Activated naive CD8-positive, alpha-beta T cell treated with anti-CD3 and anti-CD28 coated beads, Interleukin-2, amount 50 U/mL, for 16 hours (primary cell): ENCODE measurements at regions not wholly inside any gene's neighbourhood (a gene's known extent, or its start where the extent isn't known, plus 50 kb on each side); places are given as distances from the start of the nearest gene placed in this dataset.

ENCODE experiments used
- DNase-seq: peaks from one replicate; pipeline ENCODE4 v3.0.0-alpha.2; 2020; ENCODE audit warnings: low read depth, low spot score

- DNase-seq, result no peak
Measured at GRCh38 chr2:83572400-83572799, 886.7 kb downstream of the SUCLG1 start.

- no peak for DNase-seq
Measured at GRCh38 chr2:83567551-83567950, 891.5 kb downstream of the SUCLG1 start.

- DNase-seq, result no peak
Measured at GRCh38 chr2:83565626-83566025, 893.5 kb downstream of the SUCLG1 start.

- DNase-seq, result no peak
Measured at GRCh38 chr2:83565181-83565580, 893.9 kb downstream of the SUCLG1 start.

GRCh38 chr2:83561592-83561991 is 897.5 kb downstream of the SUCLG1 start:
- no peak for DNase-seq

GRCh38 chr2:83536556-83536955 is 922.5 kb downstream of the SUCLG1 start:
- DNase-seq, result no peak

- no peak for DNase-seq
Measured at GRCh38 chr2:83534416-83534815, 924.7 kb downstream of the SUCLG1 start.

GRCh38 chr2:83531206-83531826 is 927.8 kb downstream of the SUCLG1 start:
- no peak for DNase-seq

GRCh38 chr2:83528767-83529166 is 930.3 kb downstream of the SUCLG1 start:
- DNase-seq, result no peak

GRCh38 chr2:83522891-83523493 is 936.1 kb downstream of the SUCLG1 start:
- DNase-seq, result no peak

GRCh38 chr2:83517727-83518368 is 941.2 kb downstream of the SUCLG1 start:
- no peak for DNase-seq

- DNase-seq, result no peak
Measured at GRCh38 chr2:83516503-83516902, 942.6 kb downstream of the SUCLG1 start.

- DNase-seq, result no peak
Measured at GRCh38 chr2:83487451-83487850, 971.6 kb downstream of the SUCLG1 start.

- DNase-seq, result no peak
Measured at GRCh38 chr2:83481436-83481835, 977.6 kb downstream of the SUCLG1 start.

GRCh38 chr2:83478037-83478436 is 981.0 kb downstream of the SUCLG1 start:
- DNase-seq, result no peak

- DNase-seq, result no peak
Measured at GRCh38 chr2:83475371-83475770, 983.7 kb downstream of the SUCLG1 start.

GRCh38 chr2:83471655-83472054 is 987.4 kb downstream of the SUCLG1 start:
- DNase-seq, result no peak

GRCh38 chr2:83470928-83471327 is 988.2 kb downstream of the SUCLG1 start:
- DNase-seq, result no peak

- DNase-seq, result no peak
Measured at GRCh38 chr2:83464444-83464843, 994.6 kb downstream of the SUCLG1 start.

GRCh38 chr2:83462881-83463280 is 996.2 kb downstream of the SUCLG1 start:
- DNase-seq, result no peak

GRCh38 chr2:83461135-83461534 is 997.9 kb downstream of the SUCLG1 start:
- DNase-seq, result no peak

GRCh38 chr2:83459456-83459855 is 999.6 kb downstream of the SUCLG1 start:
- DNase-seq, result no peak

GRCh38 chr2:83435989-83436388 is 1023.1 kb downstream of the SUCLG1 start:
- DNase-seq, result no peak
